GM12875 (cell line): ENCODE measurements at regions not wholly inside any gene's neighbourhood (a gene's known extent, or its start where the extent isn't known, plus 50 kb on each side); places are given as distances from the start of the nearest gene placed in this dataset.

ENCODE experiments used
- H3K4me3 ChIP-seq: one replicate; pipeline ENCODE4 v1.5.1; 2011; ENCODE audit warnings: low read depth, low read length, control low read depth
- CTCF ChIP-seq: IDR thresholded peaks from 2 replicates; pipeline ENCODE4 v1.5.1; 2011; ENCODE audit warnings: low read depth, mild to moderate bottlenecking, control low read depth, inconsistent platforms, low read length, moderate library complexity, borderline replicate concordance; ENCODE audit not compliant: insufficient read depth

DNA sequence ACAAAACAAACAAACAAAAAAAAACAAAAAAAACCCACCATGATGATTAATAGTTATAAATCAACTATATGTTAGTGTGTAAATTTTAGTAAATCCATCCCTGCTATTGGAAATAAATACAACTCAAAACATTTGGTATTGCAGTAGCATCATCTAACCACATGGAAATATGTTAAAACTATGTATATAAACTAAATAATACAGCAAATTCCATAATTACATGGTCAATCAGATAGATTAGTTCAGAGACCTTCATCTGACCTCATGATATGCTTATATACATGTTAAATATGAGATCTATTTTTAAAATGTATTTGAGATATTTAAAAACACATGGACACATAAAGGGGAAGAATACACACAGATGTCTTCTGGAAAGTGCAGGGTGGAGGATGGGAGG lies 384.2 kb downstream of the TMX3 start:
- no peak for TF ChIP-seq CTCF

DNA sequence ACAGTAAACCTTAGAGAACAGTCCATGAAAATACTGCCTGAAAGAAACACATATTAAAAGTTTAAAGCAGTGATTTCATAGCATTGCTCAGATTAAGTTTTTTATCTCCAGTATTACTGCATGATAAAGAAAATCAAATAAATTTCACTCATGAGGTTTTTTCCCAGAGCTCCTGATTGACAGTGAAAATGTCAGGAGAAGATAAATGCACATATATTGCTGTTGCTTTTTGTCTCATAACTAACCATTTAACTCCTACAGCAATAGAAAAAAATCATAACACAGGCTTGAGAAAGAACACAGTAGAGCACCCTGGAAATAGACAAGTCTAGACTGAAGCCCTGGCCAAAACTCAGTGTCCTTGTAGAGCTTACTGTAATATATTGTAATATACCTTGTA lies 391.0 kb downstream of the TMX3 start:
- no peak for TF ChIP-seq CTCF
- H3K4me3 ChIP-seq, result no peak overlapping the region

More for the DNA sequence above, 384.2 kb downstream of the TMX3 start:
- H3K4me3 ChIP-seq, result no peak overlapping the region

GRCh38 chr18:68316636-68317035 lies 398.3 kb downstream of the TMX3 start:
- no peak overlapping the region for H3K4me3 ChIP-seq
- TF ChIP-seq CTCF, result no peak

- H3K4me3 ChIP-seq, result no peak overlapping the region
- TF ChIP-seq CTCF, result no peak
Observed at GRCh38 chr18:68314403-68314802, 400.5 kb downstream of the TMX3 start.

DNA sequence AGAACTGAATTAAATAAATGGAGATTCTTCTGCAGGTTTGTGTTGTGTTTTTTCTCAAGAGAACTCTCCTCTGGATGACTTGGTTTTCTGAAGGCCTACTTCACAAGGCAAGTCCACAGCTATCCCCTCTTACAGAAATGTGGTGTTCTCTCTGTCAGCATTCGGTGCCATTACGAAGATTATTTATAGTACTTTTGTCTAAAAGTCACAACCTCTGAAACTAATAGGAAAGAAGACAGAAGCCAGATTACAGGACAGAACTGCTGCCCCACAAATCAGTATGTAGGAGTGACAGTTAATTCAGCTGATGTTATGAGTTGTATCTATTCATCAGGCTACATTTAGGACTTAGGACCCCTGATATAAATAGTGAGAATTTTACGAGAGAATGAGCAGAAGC lies 413.5 kb downstream of the TMX3 start:
- H3K4me3 ChIP-seq, result no peak overlapping the region
- no peak for TF ChIP-seq CTCF

DNA sequence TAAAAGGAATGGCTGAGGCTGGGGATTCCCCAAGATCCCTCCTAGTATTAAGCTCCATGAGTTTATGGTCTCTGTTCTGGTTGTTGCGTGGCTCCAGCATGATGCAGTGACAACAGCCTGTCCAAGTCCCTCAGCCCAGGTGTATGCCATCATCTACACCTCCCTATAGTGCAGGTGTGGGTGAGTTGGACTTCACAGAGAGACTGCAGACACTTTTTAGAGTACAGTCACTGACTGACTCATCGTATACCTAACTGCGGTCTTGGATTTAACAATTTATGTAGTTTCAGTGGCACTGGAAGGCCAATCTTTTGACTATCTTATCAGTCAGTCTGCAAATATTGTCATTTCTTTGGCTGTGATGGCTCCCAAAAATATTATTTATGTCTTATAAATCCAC lies 415.0 kb downstream of the TMX3 start:
- H3K4me3 ChIP-seq, result no peak overlapping the region
- no peak for TF ChIP-seq CTCF

DNA sequence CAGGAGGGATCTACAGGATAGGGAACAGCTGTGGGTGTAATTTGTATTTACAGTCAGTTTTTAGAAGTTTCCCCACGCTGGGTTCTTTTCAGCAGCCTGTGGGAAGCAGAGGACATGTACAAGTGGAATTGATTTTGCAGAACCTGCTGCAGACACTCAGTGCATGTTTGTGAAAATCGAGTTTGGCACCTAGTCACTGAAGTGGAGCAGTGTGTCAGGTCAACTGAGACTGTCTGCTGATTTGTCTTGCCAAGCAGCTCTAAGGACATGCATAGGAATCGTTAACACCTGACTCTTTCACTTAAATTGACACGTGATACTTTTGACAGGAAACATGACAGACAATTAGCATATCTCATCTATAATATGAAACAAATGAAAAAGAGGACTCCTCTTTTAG lies 416.6 kb downstream of the TMX3 start:
- TF ChIP-seq CTCF, result no peak

More for the DNA sequence above, 416.6 kb downstream of the TMX3 start:
- H3K4me3 ChIP-seq, result no peak overlapping the region
